NCI-H460 (cell line): ENCODE measurements at regions not wholly inside any gene's neighbourhood (a gene's known extent, or its start where the extent isn't known, plus 50 kb on each side); places are given as distances from the start of the nearest gene placed in this dataset.

Source experiments
- DNase-seq: peaks from one replicate; pipeline ENCODE4 v3.0.0-alpha.2; 2016; ENCODE audit warnings: low read depth; ENCODE audit errors: extremely low read depth

GRCh38 chr2:21381421-21381820 is 257.7 kb downstream of the TDRD15 start:
- DNase-seq: no peak

GRCh38 chr2:21382701-21383520 is 259.1 kb downstream of the TDRD15 start:
- DNase-seq: no peak

GRCh38 chr2:21386666-21387065 is 262.9 kb downstream of the TDRD15 start:
- no peak for DNase-seq

- no peak for DNase-seq
Observed at GRCh38 chr2:21392649-21393048, 268.9 kb downstream of the TDRD15 start.

- no peak for DNase-seq
Observed at GRCh38 chr2:21393173-21393572, 269.4 kb downstream of the TDRD15 start.

- DNase-seq: no peak
Observed at GRCh38 chr2:21395366-21395765, 271.6 kb downstream of the TDRD15 start.

- no peak for DNase-seq
Observed at GRCh38 chr2:21396252-21396651, 272.5 kb downstream of the TDRD15 start.

- DNase-seq: no peak
Observed at GRCh38 chr2:21401022-21401698, 277.4 kb downstream of the TDRD15 start.

- no peak for DNase-seq
Observed at GRCh38 chr2:21404137-21404536, 280.4 kb downstream of the TDRD15 start.

- DNase-seq: no peak
Observed at GRCh38 chr2:21404827-21405625, 281.3 kb downstream of the TDRD15 start.

- DNase-seq: no peak
Observed at GRCh38 chr2:21406386-21406785, 282.6 kb downstream of the TDRD15 start.

- no peak for DNase-seq
Observed at GRCh38 chr2:21406911-21407310, 283.1 kb downstream of the TDRD15 start.

- DNase-seq: no peak
Observed at GRCh38 chr2:21407851-21408250, 284.1 kb downstream of the TDRD15 start.

GRCh38 chr2:21411741-21412140 is 288.0 kb downstream of the TDRD15 start:
- DNase-seq: no peak

GRCh38 chr2:21412944-21413443 is 289.2 kb downstream of the TDRD15 start:
- DNase-seq: no peak

- no peak for DNase-seq
Observed at GRCh38 chr2:21415234-21415633, 291.5 kb downstream of the TDRD15 start.

GRCh38 chr2:21416226-21416625 is 292.5 kb downstream of the TDRD15 start:
- no peak for DNase-seq

- no peak for DNase-seq
Observed at GRCh38 chr2:21418456-21418855, 294.7 kb downstream of the TDRD15 start.

GRCh38 chr2:21420553-21421335 is 297.0 kb downstream of the TDRD15 start:
- DNase-seq: no peak

- DNase-seq: no peak
Observed at GRCh38 chr2:21422050-21422449, 298.3 kb downstream of the TDRD15 start.
